H1 (cell line): ENCODE measurements at regions not wholly inside any gene's neighbourhood (a gene's known extent, or its start where the extent isn't known, plus 50 kb on each side); places are given as distances from the start of the nearest gene placed in this dataset.

Experiments used
- CTCF ChIA-PET: fragments of 300-600 bp; sonication (Branson Sonifier 250); formaldehyde crosslinking; loops from one replicate; lab custom pipeline; 2021; ENCODE audit not compliant: partially characterized antibody; lab: Charles Lee
- POLR2A ChIA-PET: fragments of 300-600 bp; sonication (Branson Sonifier 250); formaldehyde crosslinking; loops from one replicate; lab custom pipeline; 2021; ENCODE audit warnings: inconsistent platforms; ENCODE audit not compliant: partially characterized antibody; lab: Charles Lee
- DNase-seq, 2 experiments: peaks; one replicate each; pipeline versions ENCODE4 v3.0.0 to v3.0.0-alpha.2; 2010 to 2022; ENCODE audit warnings: low spot score in 2 of 2, low read depth in 1 of 2, mixed read lengths in 1 of 2
- FAIRE-seq: peaks from 2 replicates; lab custom pipeline; 2011; peaks lifted over from hg19 to GRCh38; lab: Jason Lieb, UNC
- H2AFZ ChIP-seq: 2 replicates; pipeline ENCODE4 v1.8.1; 2012; ENCODE audit warnings: low read length, inconsistent platforms
- H2AK5ac ChIP-seq: 2 replicates; pipeline ENCODE4 v1.6.1; 2013; ENCODE audit warnings: low read depth, low read length
- H2BK120ac ChIP-seq: replicated peaks from 2 replicates; pipeline ENCODE3; 2013; ENCODE audit warnings: low read depth, low read length, inconsistent platforms
- H2BK12ac ChIP-seq: 2 replicates; pipeline ENCODE4 v1.6.1; 2013; ENCODE audit warnings: low read depth, low read length
- H2BK15ac ChIP-seq: 2 replicates; pipeline ENCODE4 v1.6.1; 2013; ENCODE audit warnings: low read length
- H2BK20ac ChIP-seq: 2 replicates; pipeline ENCODE4 v1.6.1; 2013; ENCODE audit warnings: low read length
- H2BK5ac ChIP-seq: 2 replicates; pipeline ENCODE4 v1.6.1; 2013; ENCODE audit warnings: low read depth, low read length
- H3K14ac ChIP-seq: 2 replicates; pipeline ENCODE4 v1.6.1; 2013; ENCODE audit warnings: inconsistent platforms; ENCODE audit not compliant: insufficient read length
- H3K18ac ChIP-seq: 2 replicates; pipeline ENCODE4 v1.6.1; 2013; ENCODE audit warnings: low read length; ENCODE audit errors: extremely low read depth
- H3K23ac ChIP-seq: 2 replicates; pipeline ENCODE4 v1.6.1; 2013; ENCODE audit warnings: inconsistent platforms; ENCODE audit not compliant: insufficient read length
- H3K23me2 ChIP-seq: 2 replicates; pipeline ENCODE4 v1.6.1; 2013; ENCODE audit warnings: low read depth, low read length
- H3K27ac ChIP-seq: 2 replicates; pipeline ENCODE4 v1.6.1; 2011; ENCODE audit warnings: low read depth, low read length, inconsistent platforms
- H3K27me3 ChIP-seq, 4 experiments: replicated peaks in 1 of 4; 1 replicate in 1 of 4; 2 replicates in 3 of 4; pipeline versions ENCODE4 v1.6.1 to v1.8.1; 2011 to 2013; ENCODE audit warnings: low read length in 3 of 4, mild to moderate bottlenecking in 3 of 4, inconsistent platforms in 2 of 4, mixed read lengths in 2 of 4, moderate library complexity in 1 of 4; ENCODE audit not compliant: control insufficient read depth in 3 of 4, insufficient read depth in 3 of 4; ENCODE audit errors: extremely low read depth in 1 of 4
- H3K36me3 ChIP-seq, 4 experiments: 2 replicates each; pipeline versions ENCODE4 v1.6.1 to v1.8.1; 2011 to 2013; ENCODE audit warnings: mild to moderate bottlenecking in 4 of 4, low read length in 3 of 4, moderate library complexity in 2 of 4, control low read depth in 1 of 4, inconsistent platforms in 1 of 4; ENCODE audit not compliant: insufficient read depth in 4 of 4, control insufficient read depth in 2 of 4
- H3K4ac ChIP-seq: replicated peaks from 2 replicates; pipeline ENCODE3; 2013; ENCODE audit warnings: low read length, low read depth, mixed read lengths, inconsistent platforms; ENCODE audit not compliant: insufficient read length
- H3K4me1 ChIP-seq, 4 experiments: replicated peaks in 1 of 4; 1 replicate in 1 of 4; 2 replicates in 3 of 4; pipeline versions ENCODE4 v1.6.1 to v1.8.1; 2011 to 2013; ENCODE audit warnings: low read length in 3 of 4, inconsistent platforms in 2 of 4, mixed read lengths in 1 of 4; ENCODE audit not compliant: insufficient read depth in 4 of 4, control insufficient read depth in 3 of 4
- H3K4me2 ChIP-seq, 2 experiments: 2 replicates each; pipeline versions ENCODE4 v1.6.1 to v1.8.1; 2011 to 2013; ENCODE audit warnings: low read depth in 2 of 2, low read length in 2 of 2, control low read depth in 1 of 2, inconsistent platforms in 1 of 2, mild to moderate bottlenecking in 1 of 2; ENCODE audit not compliant: insufficient read depth in 1 of 2
- H3K4me3 ChIP-seq, 4 experiments: fragments of 200-600, 300-600 bp in 1 of 4; sonication (generic), shearing (Covaris generic), sonication (Bioruptor Twin) in 1 of 4; 2 replicates each; pipeline versions ENCODE4 v1.5.1 to v1.8.1; 2011 to 2016; ENCODE audit warnings: low read length in 4 of 4, low read depth in 3 of 4, control low read depth in 2 of 4, inconsistent platforms in 2 of 4, mild to moderate bottlenecking in 2 of 4, mixed read lengths in 1 of 4, moderate library complexity in 1 of 4; ENCODE audit not compliant: insufficient read depth in 2 of 4; ENCODE audit errors: extremely low read depth in 1 of 4
- H3K56ac ChIP-seq: replicated peaks from 2 replicates; pipeline ENCODE3; 2013; ENCODE audit warnings: low read depth, mild to moderate bottlenecking, mixed read lengths, low read length, inconsistent platforms; ENCODE audit not compliant: insufficient read length
- H3K79me1 ChIP-seq: 2 replicates; pipeline ENCODE4 v1.6.1; 2013; ENCODE audit warnings: low read depth, low read length, control low read depth
- H3K79me2 ChIP-seq, 2 experiments: 2 replicates each; pipeline versions ENCODE4 v1.6.1 to v1.8.1; 2012 to 2013; ENCODE audit warnings: low read length in 2 of 2, mild to moderate bottlenecking in 2 of 2, inconsistent platforms in 1 of 2; ENCODE audit not compliant: insufficient read depth in 2 of 2, control insufficient read depth in 1 of 2
- H3K9ac ChIP-seq, 4 experiments: replicated peaks in 1 of 4; 1 replicate in 1 of 4; 2 replicates in 3 of 4; pipeline versions ENCODE4 v1.6.1 to v1.8.1; 2011 to 2013; ENCODE audit warnings: low read depth in 3 of 4, low read length in 3 of 4, control low read depth in 2 of 4, mild to moderate bottlenecking in 2 of 4, moderate library complexity in 2 of 4, inconsistent platforms in 1 of 4; ENCODE audit errors: extremely low read depth in 1 of 4
- H3K9me3 ChIP-seq, 2 experiments: 2 replicates each; pipeline versions ENCODE4 v1.6.1 to v1.8.1; 2012 to 2013; ENCODE audit warnings: mild to moderate bottlenecking in 2 of 2, moderate library complexity in 2 of 2, control low read depth in 1 of 2, inconsistent platforms in 1 of 2, low read depth in 1 of 2, low read length in 1 of 2, mixed read lengths in 1 of 2; ENCODE audit not compliant: insufficient read depth in 2 of 2
- H4K20me1 ChIP-seq, 2 experiments: replicated peaks in 1 of 2; 2 replicates each; pipeline versions ENCODE3 to v1.8.1; 2011 to 2013; ENCODE audit warnings: inconsistent platforms in 2 of 2, low read length in 2 of 2, mild to moderate bottlenecking in 1 of 2; ENCODE audit not compliant: insufficient read depth in 2 of 2, control insufficient read depth in 1 of 2
- H4K5ac ChIP-seq: 2 replicates; pipeline ENCODE4 v1.6.1; 2013; ENCODE audit warnings: low read length, low read depth, mixed read lengths, inconsistent platforms; ENCODE audit not compliant: insufficient read length
- H4K8ac ChIP-seq: 2 replicates; pipeline ENCODE4 v1.8.0; 2013; ENCODE audit warnings: mild to moderate bottlenecking, moderate library complexity, low read length, inconsistent platforms; ENCODE audit not compliant: insufficient read depth; ENCODE audit errors: extremely low read depth
- H4K91ac ChIP-seq: replicated peaks from 2 replicates; pipeline ENCODE3; 2013; ENCODE audit warnings: low read length, mixed read lengths, inconsistent platforms; ENCODE audit not compliant: insufficient read length
- ATF2 ChIP-seq: IDR thresholded peaks from 2 replicates; pipeline ENCODE4 v1.6.1; 2012; ENCODE audit warnings: low read length, inconsistent platforms
- CHD2 ChIP-seq: IDR thresholded peaks from 2 replicates; pipeline ENCODE4 v1.6.1; 2012; ENCODE audit warnings: low read length, improper control_type of control experiment
- CREB1 ChIP-seq: IDR thresholded peaks from 2 replicates; pipeline ENCODE4 v1.6.1; 2012; ENCODE audit warnings: inconsistent platforms
- GTF2F1 ChIP-seq: IDR thresholded peaks from 2 replicates; pipeline ENCODE4 v1.6.1; 2012; ENCODE audit warnings: low read depth, low read length, improper control_type of control experiment, borderline replicate concordance
- HDAC2 ChIP-seq, 2 experiments: fragments of 300-600 bp in 1 of 2; sonication (generic) in 1 of 2; IDR thresholded peaks; 2 replicates each; pipeline ENCODE4 v1.6.1; 2011 to 2012; ENCODE audit warnings: low read depth in 2 of 2, low read length in 2 of 2, mild to moderate bottlenecking in 2 of 2, moderate library complexity in 2 of 2, borderline replicate concordance in 1 of 2, inconsistent platforms in 1 of 2
- NANOG ChIP-seq: IDR thresholded peaks from 2 replicates; pipeline ENCODE4 v1.6.1; 2011; ENCODE audit warnings: low read length, low read depth, mild to moderate bottlenecking, inconsistent platforms; ENCODE audit not compliant: insufficient read depth, poor library complexity, severe bottlenecking
- POLR2A ChIP-seq, 2 experiments: IDR thresholded peaks; 1 replicate in 1 of 2; 2 replicates in 1 of 2; pipeline ENCODE4 v1.6.1; 2011; ENCODE audit warnings: low read depth in 2 of 2, low read length in 2 of 2, mild to moderate bottlenecking in 2 of 2; ENCODE audit errors: control extremely low read depth in 1 of 2
- POLR2AphosphoS5 ChIP-seq: IDR thresholded peaks from 2 replicates; pipeline ENCODE4 v1.6.1; 2011; ENCODE audit warnings: low read depth, low read length
- RAD21 ChIP-seq, 2 experiments: IDR thresholded peaks in 1 of 2; conservative IDR thresholded peaks in 1 of 2; 2 replicates each; pipeline ENCODE4 v1.6.1; 2011; ENCODE audit warnings: low read depth in 2 of 2, low read length in 2 of 2, improper control_type of control experiment in 1 of 2, inconsistent platforms in 1 of 2, mild to moderate bottlenecking in 1 of 2, moderate library complexity in 1 of 2
- SIX5 ChIP-seq: IDR thresholded peaks from 2 replicates; pipeline ENCODE4 v1.6.1; 2011; ENCODE audit warnings: mild to moderate bottlenecking, low read depth, low read length
- SP4 ChIP-seq: IDR thresholded peaks from 2 replicates; pipeline ENCODE4 v1.6.1; 2012; ENCODE audit warnings: low read length, inconsistent platforms
- SUZ12 ChIP-seq: fragments of 200-600 bp; sonication (generic); IDR thresholded peaks from 2 replicates; pipeline ENCODE4 v1.6.1; 2012; ENCODE audit warnings: mild to moderate bottlenecking, inconsistent platforms, low read length, moderate library complexity, mixed read lengths
- TAF1 ChIP-seq: IDR thresholded peaks from 2 replicates; pipeline ENCODE4 v1.6.1; 2011; ENCODE audit warnings: mild to moderate bottlenecking, low read depth, low read length
- YY1 ChIP-seq: IDR thresholded peaks from 2 replicates; pipeline ENCODE4 v1.6.1; 2011; ENCODE audit warnings: low read depth, mild to moderate bottlenecking, low read length
- WGBS, 2 experiments: shearing (Covaris generic) in 1 of 2; methylation state at CpG; one replicate each; pipeline versions ENCODE4 v1.1.6 to v1.1.7; 2013 to 2015; ENCODE audit warnings: low lambda C conversion rate in 2 of 2, mixed read lengths in 2 of 2, inconsistent platforms in 1 of 2, low coverage in 1 of 2, missing lambda C conversion rate in 1 of 2; ENCODE audit not compliant: insufficient replicate concordance in 2 of 2, insufficient coverage in 1 of 2, insufficient read length in 1 of 2; ENCODE audit errors: extremely low coverage in 1 of 2, missing lambda C conversion rate in 1 of 2; 5-methylcytosine and 5-hydroxymethylcytosine counted together

GRCh38 chr18:11289248-11289647 is 139.9 kb upstream of the PIEZO2 start:
- H3K23ac ChIP-seq: no peak overlapping the region
- CTCF ChIA-PET: no interaction called here
- no peaks in the 10 kb centered on the region for H3K9me3 ChIP-seq
- no peaks in the 10 kb centered on the region for H3K79me1 ChIP-seq
- no peak overlapping the region for H3K4ac ChIP-seq
- DNase-seq (no peak), FAIRE-seq (no peak)
- H3K4me2 ChIP-seq: no peak overlapping the region
- H3K4me1 ChIP-seq: no peaks in the 10 kb centered on the region
- 89% methylated on average over 1 of the region's 1 CpG; no CpG with 5 or more reads in 1 of the 2 experiments for WGBS, 2 experiments
- H4K5ac ChIP-seq: no peak overlapping the region
- no peaks in the 10 kb centered on the region for H3K23me2 ChIP-seq
- H2BK15ac ChIP-seq: no peak overlapping the region
- H3K56ac ChIP-seq: no peak overlapping the region
- H2BK120ac ChIP-seq: no peak overlapping the region
- no peak overlapping the region for H3K14ac ChIP-seq
- H4K20me1 ChIP-seq: no peaks in the 10 kb centered on the region
- H3K27ac ChIP-seq: no peak overlapping the region
- H2BK12ac ChIP-seq: no peak overlapping the region
- H2AFZ ChIP-seq: no peak overlapping the region
- no peaks in the 10 kb centered on the region for H3K27me3 ChIP-seq
- H2BK20ac ChIP-seq: no peak overlapping the region
- no peak overlapping the region for H3K9ac ChIP-seq
- H2AK5ac ChIP-seq: no peak overlapping the region
- H2BK5ac ChIP-seq: no peak overlapping the region
- H3K4me3 ChIP-seq: no peak overlapping the region
- POLR2A ChIA-PET: no interaction called here
- H4K91ac ChIP-seq: no peak overlapping the region
- no peak for TF ChIP-seq POLR2AphosphoS5
- no peak for TF ChIP-seq SUZ12
- TF ChIP-seq TAF1: no peak
- no peak for TF ChIP-seq SIX5
- TF ChIP-seq CHD2: no peak
- no peak for TF ChIP-seq YY1
- TF ChIP-seq SP4: no peak
- TF ChIP-seq ATF2: no peak
- no peak for TF ChIP-seq POLR2A (IDR thresholded peaks at IDR 0.05; ENCODE audit: control extremely low read depth in 1 of 2, low read depth in 2 of 2, low read length in 2 of 2)
- no peak for TF ChIP-seq GTF2F1
- no peak for TF ChIP-seq NANOG
- TF ChIP-seq HDAC2 (IDR thresholded peaks at IDR 0.05; ENCODE audit: borderline replicate concordance in 1 of 2, low read depth in 2 of 2, low read length in 2 of 2): no peak
- TF ChIP-seq RAD21 (IDR thresholded peaks at IDR 0.05 in 1 of 2, conservative IDR thresholded peaks at IDR 0.05 in 1 of 2; ENCODE audit: low read depth in 2 of 2, low read length in 2 of 2): no peak
- no peak for TF ChIP-seq CREB1
- TF ChIP-seq, all 59 proteins: peak for 0
- Histone ChIP-seq H3K36me3 (no peaks in the 10 kb centered on the region), H3K18ac (no peak overlapping the region), H3K79me2 (no peaks in the 10 kb centered on the region), H4K8ac (no peak overlapping the region)
